Natural killer cell (primary cell): ENCODE measurements at regions not wholly inside any gene's neighbourhood (a gene's known extent, or its start where the extent isn't known, plus 50 kb on each side); places are given as distances from the start of the nearest gene placed in this dataset.
"Not testable (repeated sequence)": the region's sequence is repeated elsewhere in the genome, so short reads cannot be mapped to it uniquely, and the experiment has no call there.

ENCODE experiments used
- ATAC-seq, 3 donors: fragments of 150-1000 bp in 2 of 3; fragments of 200-7000 bp in 1 of 3; cut with Tn5 transposase; 1 replicate in 1 of 3; 2 replicates in 2 of 3; pipeline ENCODE4 v1.10.0; 2021; ENCODE audit warnings: mild to moderate bottlenecking in 2 of 3, moderate library complexity in 2 of 3
- DNase-seq, 2 donors: peaks; one replicate each; pipeline versions ENCODE4 v3.0.0 to v3.0.0-alpha.2; 2013 to 2021; ENCODE audit warnings: mixed read lengths in 1 of 2
- H3K27ac ChIP-seq: one replicate; pipeline ENCODE4 v1.5.1; 2013; ENCODE audit warnings: mild to moderate bottlenecking, low read length
- H3K27me3 ChIP-seq: one replicate; pipeline ENCODE4 v1.6.1; 2013; ENCODE audit warnings: low read length; ENCODE audit not compliant: control insufficient read depth, insufficient read depth
- H3K36me3 ChIP-seq: one replicate; pipeline ENCODE4 v1.6.1; 2013; ENCODE audit warnings: low read length; ENCODE audit not compliant: control insufficient read depth, insufficient read depth
- H3K4me1 ChIP-seq: one replicate; pipeline ENCODE4 v1.6.1; 2013; ENCODE audit warnings: low read length; ENCODE audit not compliant: control insufficient read depth, insufficient read depth
- H3K4me3 ChIP-seq: one replicate; pipeline ENCODE4 v1.5.1; 2013; ENCODE audit warnings: low read length
- H3K9me3 ChIP-seq: one replicate; pipeline ENCODE4 v1.6.1; 2013; ENCODE audit warnings: low read length; ENCODE audit not compliant: control insufficient read depth, insufficient read depth
- H3K27ac Mint-ChIP-seq, 2 donors: one replicate each; pipeline ENCODE4 v1.8.0; 2022; ENCODE audit warnings: mild to moderate bottlenecking in 2 of 2, mixed read lengths in 2 of 2, moderate library complexity in 1 of 2
- H3K27me3 Mint-ChIP-seq, 2 donors: one replicate each; pipeline ENCODE4 v1.8.0; 2022; ENCODE audit warnings: low read depth in 2 of 2, mixed read lengths in 2 of 2
- H3K36me3 Mint-ChIP-seq: one replicate; pipeline ENCODE4 v1.8.0; 2022; ENCODE audit warnings: mixed read lengths
- H3K4me1 Mint-ChIP-seq, 2 donors: one replicate each; pipeline ENCODE4 v1.8.0; 2022; ENCODE audit warnings: mixed read lengths in 2 of 2
- H3K4me3 Mint-ChIP-seq: one replicate; pipeline ENCODE4 v1.8.0; 2022; ENCODE audit warnings: mild to moderate bottlenecking, moderate library complexity, mixed read lengths
- H3K9me3 Mint-ChIP-seq, 2 donors: one replicate each; pipeline ENCODE4 v1.8.0; 2022; ENCODE audit warnings: mixed read lengths in 2 of 2
- WGBS: methylation state at CpG from one replicate; pipeline ENCODE4 v1.1.7; 2013; ENCODE audit warnings: missing lambda C conversion rate; ENCODE audit not compliant: insufficient coverage; 5-methylcytosine and 5-hydroxymethylcytosine counted together
- intact Hi-C: fragments of 100-400 bp; cut with micrococcal nuclease; formaldehyde crosslinking; loops from one replicate; pipeline ENCODE4 v1.14.2; 2022
- TF ChIP-seq, protein P1 (sequence below): fragments of 200-600 bp; IDR thresholded peaks from one replicate; pipeline ENCODE4 v1.8.0; 2022; ENCODE audit warnings: antibody characterized with exemption

DNA sequence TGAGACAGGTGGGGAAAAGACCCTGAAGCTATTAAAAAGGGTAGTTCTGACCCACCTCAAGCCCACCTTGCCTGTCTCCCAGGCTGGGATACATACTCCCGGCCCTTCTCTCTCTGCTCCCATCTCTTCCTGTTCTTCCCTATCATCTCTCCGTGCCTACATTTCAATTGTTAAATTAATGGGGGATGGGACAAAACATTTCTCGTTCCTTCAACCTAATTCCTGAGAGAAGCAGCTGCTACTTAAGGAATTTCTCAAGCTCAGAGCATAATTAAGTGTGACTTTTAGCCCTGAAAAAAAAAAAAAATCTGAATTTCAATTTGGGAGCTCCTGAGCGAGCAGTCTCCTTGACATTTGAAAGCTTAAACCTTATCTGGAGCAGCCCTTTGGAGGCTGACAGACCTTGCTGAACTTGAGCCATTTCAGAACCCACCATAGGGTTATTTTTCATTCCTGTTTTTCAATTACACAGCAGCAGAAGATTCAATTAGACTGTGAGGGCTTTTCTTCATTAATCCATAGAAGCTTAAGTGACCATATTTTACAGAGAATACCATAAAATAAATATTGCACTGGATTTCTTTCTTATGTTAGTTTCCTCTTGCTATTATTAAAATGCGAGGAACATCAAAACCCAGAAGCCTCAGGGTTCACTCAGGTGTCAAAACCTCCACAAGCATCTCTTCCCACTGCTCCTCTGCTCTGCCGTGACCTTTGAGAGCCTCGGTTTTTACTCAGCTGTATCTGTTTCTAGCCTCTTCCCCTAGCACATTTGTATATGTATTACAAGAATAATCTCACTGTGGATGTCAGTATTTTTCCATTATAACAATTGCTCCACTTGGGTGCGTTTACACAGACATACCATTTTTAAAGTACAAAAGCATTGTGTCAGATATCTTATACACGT is 125.7 kb downstream of the B3GNT2 start:
- no peaks in the 10 kb centered on the region for H3K36me3 ChIP-seq
- TF ChIP-seq, protein P1, sequence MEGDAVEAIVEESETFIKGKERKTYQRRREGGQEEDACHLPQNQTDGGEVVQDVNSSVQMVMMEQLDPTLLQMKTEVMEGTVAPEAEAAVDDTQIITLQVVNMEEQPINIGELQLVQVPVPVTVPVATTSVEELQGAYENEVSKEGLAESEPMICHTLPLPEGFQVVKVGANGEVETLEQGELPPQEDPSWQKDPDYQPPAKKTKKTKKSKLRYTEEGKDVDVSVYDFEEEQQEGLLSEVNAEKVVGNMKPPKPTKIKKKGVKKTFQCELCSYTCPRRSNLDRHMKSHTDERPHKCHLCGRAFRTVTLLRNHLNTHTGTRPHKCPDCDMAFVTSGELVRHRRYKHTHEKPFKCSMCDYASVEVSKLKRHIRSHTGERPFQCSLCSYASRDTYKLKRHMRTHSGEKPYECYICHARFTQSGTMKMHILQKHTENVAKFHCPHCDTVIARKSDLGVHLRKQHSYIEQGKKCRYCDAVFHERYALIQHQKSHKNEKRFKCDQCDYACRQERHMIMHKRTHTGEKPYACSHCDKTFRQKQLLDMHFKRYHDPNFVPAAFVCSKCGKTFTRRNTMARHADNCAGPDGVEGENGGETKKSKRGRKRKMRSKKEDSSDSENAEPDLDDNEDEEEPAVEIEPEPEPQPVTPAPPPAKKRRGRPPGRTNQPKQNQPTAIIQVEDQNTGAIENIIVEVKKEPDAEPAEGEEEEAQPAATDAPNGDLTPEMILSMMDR: no peak
- no peak overlapping the region for H3K27ac ChIP-seq
- H3K27me3 ChIP-seq: no peaks in the 10 kb centered on the region
- no peak overlapping the region for H3K4me3 ChIP-seq
- H3K9me3 ChIP-seq: peaks cover 3% of the 10 kb centered on the region
- intact Hi-C loops: no loop called here
- ATAC-seq: no peak
- H3K4me1 Mint-ChIP-seq: peaks cover 9 to 17% of the 10 kb centered on the region in 2 donors
- no peak for DNase-seq
- H3K4me3 Mint-ChIP-seq: no peak overlapping the region
- H3K9me3 Mint-ChIP-seq: peaks cover 0 to 4% of the 10 kb centered on the region in 2 donors
- no peaks in the 10 kb centered on the region for H3K4me1 ChIP-seq
- peak overlapping the region; percentile 2 to 29 for H3K27ac Mint-ChIP-seq
- H3K27me3 Mint-ChIP-seq: no peaks in the 10 kb centered on the region
- no peaks in the 10 kb centered on the region for H3K36me3 Mint-ChIP-seq
- 58% methylated on average over 6 of the region's 9 CpGs for WGBS

DNA sequence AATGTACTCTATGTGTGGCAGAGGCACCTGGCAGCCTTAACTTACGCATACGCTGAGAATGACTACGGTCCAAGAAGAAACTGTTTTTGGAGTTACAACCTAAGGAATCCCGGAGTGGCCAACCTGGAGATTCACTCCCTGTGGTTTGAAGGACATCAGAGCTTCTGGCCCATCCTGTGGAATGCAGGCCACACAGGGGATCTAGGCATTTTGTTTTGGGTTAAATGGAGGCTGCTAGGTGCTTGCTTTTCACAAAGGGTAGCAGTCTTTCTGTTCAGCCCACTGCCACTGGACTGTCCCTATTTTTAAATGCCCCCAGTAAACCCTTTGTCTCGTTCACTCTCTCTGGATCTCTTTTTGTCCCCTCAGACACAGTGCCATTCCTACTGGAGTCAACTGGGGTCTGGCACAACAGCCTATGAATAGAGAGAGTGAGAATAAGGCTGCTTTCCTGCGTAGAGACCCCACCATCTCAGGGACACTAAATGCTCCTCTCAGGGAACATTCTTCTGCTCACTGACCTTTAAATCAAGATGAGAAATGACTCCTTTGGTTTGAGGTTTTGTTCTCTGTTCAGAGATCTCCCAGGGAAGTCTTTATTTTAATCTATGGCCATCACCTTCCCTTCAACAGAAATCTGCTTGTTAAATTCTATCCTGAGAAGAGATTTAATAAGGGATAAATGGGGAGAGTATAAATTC is 124.9 kb downstream of the B3GNT2 start:
- DNase-seq (no peak), ATAC-seq (no peak)
- H3K27me3 ChIP-seq: no peaks in the 10 kb centered on the region
- TF ChIP-seq, protein P1: no peak
- no peak overlapping the region for H3K4me3 Mint-ChIP-seq
- peaks cover 9 to 17% of the 10 kb centered on the region in 2 donors for H3K4me1 Mint-ChIP-seq
- H3K9me3 ChIP-seq: peaks cover 3% of the 10 kb centered on the region
- no peak overlapping the region for H3K27ac Mint-ChIP-seq
- intact Hi-C loops: no loop called here
- no peaks in the 10 kb centered on the region for H3K4me1 ChIP-seq
- H3K36me3 Mint-ChIP-seq: no peaks in the 10 kb centered on the region
- 88% methylated on average over 6 of the region's 6 CpGs for WGBS
- peaks cover 0 to 4% of the 10 kb centered on the region in 2 donors for H3K9me3 Mint-ChIP-seq
- no peak overlapping the region for H3K27ac ChIP-seq
- H3K27me3 Mint-ChIP-seq: no peaks in the 10 kb centered on the region
- H3K36me3 ChIP-seq: no peaks in the 10 kb centered on the region
- H3K4me3 ChIP-seq: no peak overlapping the region

DNA sequence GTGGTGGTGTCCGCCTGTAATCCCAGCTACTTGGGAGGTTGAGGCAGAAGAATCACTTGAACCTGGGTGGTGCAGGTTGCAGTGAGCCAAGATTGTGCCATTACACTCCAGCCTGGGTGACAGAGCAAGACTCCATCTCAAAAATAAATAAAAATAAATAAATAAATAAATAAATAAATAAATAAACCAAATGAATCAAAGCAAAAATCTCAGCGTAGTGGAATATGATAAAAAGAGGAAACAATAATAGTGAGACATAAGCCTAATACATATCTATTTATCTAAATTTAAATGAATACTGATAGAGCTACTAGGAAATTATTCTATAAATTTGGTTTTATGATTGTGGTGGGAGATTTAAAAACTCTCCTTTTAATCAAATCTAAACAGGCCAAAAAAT is 124.2 kb downstream of the B3GNT2 start:
- H3K27ac Mint-ChIP-seq, ATAC-seq, H3K27ac ChIP-seq, H3K9me3 Mint-ChIP-seq, H3K4me1 ChIP-seq, DNase-seq, H3K9me3 ChIP-seq, H3K27me3 ChIP-seq, H3K36me3 ChIP-seq, intact Hi-C loops, H3K27me3 Mint-ChIP-seq, H3K4me3 Mint-ChIP-seq, H3K4me3 ChIP-seq, H3K36me3 Mint-ChIP-seq: not testable (repeated sequence)
- H3K4me1 Mint-ChIP-seq: peaks cover 13 to 17% of the 10 kb centered on the region in 2 donors
- 100% methylated on average over 1 of the region's 2 CpGs for whole genome bisulfite sequencing

DNA sequence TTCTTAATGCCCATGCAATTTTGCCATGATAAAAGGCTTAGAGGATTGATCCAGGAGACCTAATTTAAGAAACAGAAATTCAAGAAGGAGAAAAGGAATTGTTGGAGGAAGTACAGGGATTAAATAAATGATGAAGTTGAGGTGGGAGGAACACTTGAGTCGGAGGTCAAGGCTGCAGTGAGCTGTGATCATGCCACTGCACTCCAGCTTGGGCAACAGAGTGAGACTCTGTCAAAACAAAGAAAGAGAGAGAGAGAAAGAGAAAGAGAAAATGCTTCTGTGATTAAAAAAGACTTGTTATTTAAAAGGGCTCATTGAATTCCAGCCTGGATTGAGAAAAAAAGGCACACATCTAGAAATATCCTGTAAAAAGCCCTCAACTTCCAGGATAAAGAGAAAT is 123.2 kb downstream of the B3GNT2 start:
- DNase-seq: no peak
- Histone ChIP-seq H3K4me3 (no peak overlapping the region), H3K36me3 (no peaks in the 10 kb centered on the region), H3K4me1 (peaks cover 9% of the 10 kb centered on the region), H3K27me3 (no peaks in the 10 kb centered on the region), H3K27ac (no peak overlapping the region), H3K9me3 (no peaks in the 10 kb centered on the region)
- intact Hi-C loops: no loop called here
- Mint-ChIP-seq H3K9me3 (no peaks in the 10 kb centered on the region), H3K36me3 (no peaks in the 10 kb centered on the region), H3K27me3 (no peaks in the 10 kb centered on the region), H3K4me1 (peaks cover 21 to 25% of the 10 kb centered on the region in 2 donors), H3K27ac (no peak overlapping the region), H3K4me3 (no peak overlapping the region)
- ATAC-seq: no peak
- TF ChIP-seq, protein P1: no peak
- WGBS: 43% methylated on average over 1 of the region's 1 CpG
